Suprapubic skin (tissue), 4 donors: ENCODE measurements at regions not wholly inside any gene's neighbourhood (a gene's known extent, or its start where the extent isn't known, plus 50 kb on each side); places are given as distances from the start of the nearest gene placed in this dataset.

Experiments used
- EP300 ChIP-seq: sonication (generic); formaldehyde crosslinking; IDR thresholded peaks from one replicate; pipeline ENCODE4 v1.6.1; 2017; ENCODE audit warnings: antibody characterized with exemption
- POLR2AphosphoS5 ChIP-seq, 3 donors: sonication (generic); formaldehyde crosslinking; IDR thresholded peaks; one replicate each; pipeline ENCODE4 v1.6.1; 2017; ENCODE audit warnings: antibody characterized with exemption in 3 of 3
- TF ChIP-seq, protein P1 (sequence below), 2 donors: fragments of 200-600 bp in 1 of 2; fragments of 450-650 bp in 1 of 2; sonication (generic) in 1 of 2; IDR thresholded peaks; one replicate each; pipeline ENCODE4 v1.5.1; 2016 to 2019; ENCODE audit warnings: antibody characterized with exemption in 2 of 2, mild to moderate bottlenecking in 1 of 2, moderate library complexity in 1 of 2

DNA sequence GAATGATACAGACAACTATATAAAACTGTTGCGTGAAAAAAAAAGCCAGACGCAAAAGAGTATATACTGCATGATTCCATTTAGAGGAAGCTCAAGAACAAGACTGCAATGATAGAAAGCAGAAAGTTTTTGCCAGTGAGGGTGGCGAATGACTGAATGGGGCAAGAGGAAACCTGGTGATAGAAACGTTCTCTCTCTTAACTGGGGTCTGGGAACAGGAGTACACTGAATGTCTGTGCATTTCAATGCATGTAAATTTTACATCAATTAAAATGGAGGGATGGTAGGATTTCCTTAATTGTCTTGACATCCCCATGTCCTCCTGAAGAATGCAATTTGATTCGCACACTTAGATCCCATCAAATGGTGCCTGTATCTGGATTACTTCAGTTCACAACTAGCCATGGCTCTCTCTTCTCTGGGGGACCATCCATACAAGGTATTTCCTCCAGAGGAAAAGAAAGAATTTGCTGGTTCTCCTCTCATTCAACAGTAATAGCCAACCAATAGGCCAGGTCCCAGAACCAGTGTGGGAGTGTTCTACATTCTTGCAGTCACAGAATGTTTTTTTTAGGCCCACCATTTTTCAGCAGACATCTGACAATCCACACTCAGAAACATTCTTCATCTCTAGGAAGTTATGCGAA, 221.0 kb upstream of the KLF14 start:
- TF ChIP-seq, protein P1, sequence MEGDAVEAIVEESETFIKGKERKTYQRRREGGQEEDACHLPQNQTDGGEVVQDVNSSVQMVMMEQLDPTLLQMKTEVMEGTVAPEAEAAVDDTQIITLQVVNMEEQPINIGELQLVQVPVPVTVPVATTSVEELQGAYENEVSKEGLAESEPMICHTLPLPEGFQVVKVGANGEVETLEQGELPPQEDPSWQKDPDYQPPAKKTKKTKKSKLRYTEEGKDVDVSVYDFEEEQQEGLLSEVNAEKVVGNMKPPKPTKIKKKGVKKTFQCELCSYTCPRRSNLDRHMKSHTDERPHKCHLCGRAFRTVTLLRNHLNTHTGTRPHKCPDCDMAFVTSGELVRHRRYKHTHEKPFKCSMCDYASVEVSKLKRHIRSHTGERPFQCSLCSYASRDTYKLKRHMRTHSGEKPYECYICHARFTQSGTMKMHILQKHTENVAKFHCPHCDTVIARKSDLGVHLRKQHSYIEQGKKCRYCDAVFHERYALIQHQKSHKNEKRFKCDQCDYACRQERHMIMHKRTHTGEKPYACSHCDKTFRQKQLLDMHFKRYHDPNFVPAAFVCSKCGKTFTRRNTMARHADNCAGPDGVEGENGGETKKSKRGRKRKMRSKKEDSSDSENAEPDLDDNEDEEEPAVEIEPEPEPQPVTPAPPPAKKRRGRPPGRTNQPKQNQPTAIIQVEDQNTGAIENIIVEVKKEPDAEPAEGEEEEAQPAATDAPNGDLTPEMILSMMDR (IDR thresholded peaks at IDR 0.05), result no peak
- no peak for TF ChIP-seq POLR2AphosphoS5 (IDR thresholded peaks at IDR 0.05)
- no peak for TF ChIP-seq EP300
